Germinal center (tissue), 1 donor: ENCODE measurements at regions not wholly inside any gene's neighbourhood (a gene's known extent, or its start where the extent isn't known, plus 50 kb on each side); places are given as distances from the start of the nearest gene placed in this dataset.
"Not testable (repeated sequence)": the region's sequence is repeated elsewhere in the genome, so short reads cannot be mapped to it uniquely, and the experiment has no call there.

Experiments
- DNase-seq: peaks from one replicate; pipeline ENCODE4 v3.0.0; 2012; ENCODE audit warnings: mixed read lengths, low spot score

GRCh38 chr2:35803126-35803525 is 552.5 kb upstream of the CRIM1 start:
- DNase-seq = no peak

GRCh38 chr2:35794796-35795450 is 560.7 kb upstream of the CRIM1 start:
- DNase-seq = no peak

GRCh38 chr2:35790292-35790691 is 565.3 kb upstream of the CRIM1 start:
- no peak for DNase-seq

GRCh38 chr2:35788543-35788942 is 567.0 kb upstream of the CRIM1 start:
- DNase-seq = no peak

GRCh38 chr2:35787302-35788031 is 568.1 kb upstream of the CRIM1 start:
- DNase-seq = no peak

- DNase-seq = no peak
These were observed 570.0 kb upstream of the CRIM1 start for GRCh38 chr2:35785564-35785963.

GRCh38 chr2:35784777-35785176 is 570.8 kb upstream of the CRIM1 start:
- DNase-seq = no peak

- DNase-seq = no peak
These were observed 571.9 kb upstream of the CRIM1 start for GRCh38 chr2:35783723-35784122.

- no peak for DNase-seq
These were observed 614.0 kb upstream of the CRIM1 start for GRCh38 chr2:35741556-35741955.

GRCh38 chr2:35731674-35732073 is 623.9 kb upstream of the CRIM1 start:
- no peak for DNase-seq

GRCh38 chr2:35714883-35715282 is 640.7 kb upstream of the CRIM1 start:
- no peak for DNase-seq

- no peak for DNase-seq
These were observed 647.1 kb upstream of the CRIM1 start for GRCh38 chr2:35708411-35708923.

- no peak for DNase-seq
These were observed 667.3 kb upstream of the CRIM1 start for GRCh38 chr2:35688309-35688708.

GRCh38 chr2:35651688-35652323 is 703.8 kb upstream of the CRIM1 start:
- DNase-seq = no peak

GRCh38 chr2:35614640-35615039 is 740.9 kb upstream of the CRIM1 start:
- DNase-seq = no peak

GRCh38 chr2:35606394-35606793 is 749.2 kb upstream of the CRIM1 start:
- no peak for DNase-seq

- DNase-seq = no peak
These were observed 757.3 kb upstream of the CRIM1 start for GRCh38 chr2:35598310-35598709.

GRCh38 chr2:35591886-35592285 is 763.7 kb upstream of the CRIM1 start:
- no peak for DNase-seq

GRCh38 chr2:35585972-35586371 is 769.6 kb upstream of the CRIM1 start:
- no peak for DNase-seq

GRCh38 chr2:35582637-35583036 is 772.9 kb upstream of the CRIM1 start:
- DNase-seq = no peak

GRCh38 chr2:35580956-35581355 is 774.6 kb upstream of the CRIM1 start:
- no peak for DNase-seq

- DNase-seq = not testable (repeated sequence)
These were observed 787.0 kb upstream of the CRIM1 start for GRCh38 chr2:35568574-35568973.

- no peak for DNase-seq
These were observed 793.1 kb upstream of the CRIM1 start for GRCh38 chr2:35562488-35562887.
